Mucosa of descending colon (tissue), 3 donors: ENCODE measurements at regions not wholly inside any gene's neighbourhood (a gene's known extent, or its start where the extent isn't known, plus 50 kb on each side); places are given as distances from the start of the nearest gene placed in this dataset.
"Not testable (repeated sequence)": the region's sequence is repeated elsewhere in the genome, so short reads cannot be mapped to it uniquely, and the experiment has no call there.

Experiments used
- ATAC-seq: fragments of 200-7000 bp; cut with Tn5 transposase; one replicate; pipeline ENCODE4 v1.9.1; 2020; ENCODE audit warnings: mild to moderate bottlenecking, moderate library complexity
- DNase-seq, 3 donors: peaks; one replicate each; pipeline ENCODE4 v3.0.0-alpha.2; 2020
- H3K36me3 ChIP-seq: fragments of 200-600 bp; one replicate; pipeline ENCODE4 v1.8.0; 2021; ENCODE audit warnings: low read depth, mild to moderate bottlenecking
- H3K4me1 ChIP-seq: fragments of 200-600 bp; one replicate; pipeline ENCODE4 v1.8.0; 2021; ENCODE audit warnings: low read depth, mild to moderate bottlenecking
- H3K4me3 ChIP-seq: fragments of 200-600 bp; one replicate; pipeline ENCODE4 v1.8.0; 2021; ENCODE audit warnings: mild to moderate bottlenecking
- H3K9me3 ChIP-seq: fragments of 200-600 bp; one replicate; pipeline ENCODE4 v1.8.0; 2021; ENCODE audit warnings: mild to moderate bottlenecking
- intact Hi-C, 2 donors: fragments of 100-400 bp; cut with DNase I in 1 of 2; cut with micrococcal nuclease in 1 of 2; formaldehyde crosslinking; loops; one replicate each; pipeline versions ENCODE4 v1.11.0 to v1.11.1; 2022; cut with DNase I, micrococcal nuclease
- TF ChIP-seq, protein P1 (sequence below): fragments of 200-600 bp; IDR thresholded peaks from one replicate; pipeline ENCODE4 v1.8.0; 2022; ENCODE audit warnings: antibody characterized with exemption, mild to moderate bottlenecking
- donor health status: DM: no; HTN: no; CAD: no; lungs with moderate emphysema.
- donor health status: DM: no; HTN: no; CAD: no.
- donor health status: DM: no; HTN: yes; CAD: no.

GRCh38 chr5:116861666-116862065 lies 287.0 kb upstream of the SEMA6A start:
- ATAC-seq: no peak

DNA sequence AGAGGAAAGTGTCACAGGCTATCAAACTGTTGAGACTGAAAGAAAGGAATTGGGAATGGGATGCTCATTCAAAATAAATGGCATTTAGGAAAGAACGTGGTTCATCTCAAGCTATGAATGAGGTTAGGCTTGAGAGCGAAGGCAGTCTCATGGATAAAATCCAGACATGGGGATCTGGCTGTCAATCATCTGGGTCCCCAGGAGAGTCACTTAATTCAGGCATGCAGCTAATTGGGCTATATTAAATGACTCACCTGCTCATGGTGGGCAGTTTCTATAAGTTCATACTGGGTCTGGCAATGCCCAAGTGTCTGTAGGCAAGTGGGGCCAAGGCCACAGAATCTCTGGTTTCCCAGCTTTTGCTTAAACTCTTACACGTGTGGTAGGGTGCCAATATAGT lies 286.5 kb upstream of the SEMA6A start:
- DNase-seq (no peak), ATAC-seq (no peak)
- intact Hi-C loops: no loop called here
- Histone ChIP-seq H3K9me3 (no peaks in the 10 kb centered on the region), H3K4me1 (no peaks in the 10 kb centered on the region), H3K36me3 (no peaks in the 10 kb centered on the region), H3K4me3 (no peak overlapping the region)
- TF ChIP-seq, protein P1, sequence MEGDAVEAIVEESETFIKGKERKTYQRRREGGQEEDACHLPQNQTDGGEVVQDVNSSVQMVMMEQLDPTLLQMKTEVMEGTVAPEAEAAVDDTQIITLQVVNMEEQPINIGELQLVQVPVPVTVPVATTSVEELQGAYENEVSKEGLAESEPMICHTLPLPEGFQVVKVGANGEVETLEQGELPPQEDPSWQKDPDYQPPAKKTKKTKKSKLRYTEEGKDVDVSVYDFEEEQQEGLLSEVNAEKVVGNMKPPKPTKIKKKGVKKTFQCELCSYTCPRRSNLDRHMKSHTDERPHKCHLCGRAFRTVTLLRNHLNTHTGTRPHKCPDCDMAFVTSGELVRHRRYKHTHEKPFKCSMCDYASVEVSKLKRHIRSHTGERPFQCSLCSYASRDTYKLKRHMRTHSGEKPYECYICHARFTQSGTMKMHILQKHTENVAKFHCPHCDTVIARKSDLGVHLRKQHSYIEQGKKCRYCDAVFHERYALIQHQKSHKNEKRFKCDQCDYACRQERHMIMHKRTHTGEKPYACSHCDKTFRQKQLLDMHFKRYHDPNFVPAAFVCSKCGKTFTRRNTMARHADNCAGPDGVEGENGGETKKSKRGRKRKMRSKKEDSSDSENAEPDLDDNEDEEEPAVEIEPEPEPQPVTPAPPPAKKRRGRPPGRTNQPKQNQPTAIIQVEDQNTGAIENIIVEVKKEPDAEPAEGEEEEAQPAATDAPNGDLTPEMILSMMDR: no peak

More at GRCh38 chr5:116861666-116862065, 287.0 kb upstream of the SEMA6A start:
- H3K4me3 ChIP-seq: no peak overlapping the region
- intact Hi-C loops: no loop called here
- no peaks in the 10 kb centered on the region for H3K9me3 ChIP-seq
- DNase-seq: no peak
- TF ChIP-seq, protein P1: no peak
- no peaks in the 10 kb centered on the region for H3K4me1 ChIP-seq
- no peaks in the 10 kb centered on the region for H3K36me3 ChIP-seq

DNA sequence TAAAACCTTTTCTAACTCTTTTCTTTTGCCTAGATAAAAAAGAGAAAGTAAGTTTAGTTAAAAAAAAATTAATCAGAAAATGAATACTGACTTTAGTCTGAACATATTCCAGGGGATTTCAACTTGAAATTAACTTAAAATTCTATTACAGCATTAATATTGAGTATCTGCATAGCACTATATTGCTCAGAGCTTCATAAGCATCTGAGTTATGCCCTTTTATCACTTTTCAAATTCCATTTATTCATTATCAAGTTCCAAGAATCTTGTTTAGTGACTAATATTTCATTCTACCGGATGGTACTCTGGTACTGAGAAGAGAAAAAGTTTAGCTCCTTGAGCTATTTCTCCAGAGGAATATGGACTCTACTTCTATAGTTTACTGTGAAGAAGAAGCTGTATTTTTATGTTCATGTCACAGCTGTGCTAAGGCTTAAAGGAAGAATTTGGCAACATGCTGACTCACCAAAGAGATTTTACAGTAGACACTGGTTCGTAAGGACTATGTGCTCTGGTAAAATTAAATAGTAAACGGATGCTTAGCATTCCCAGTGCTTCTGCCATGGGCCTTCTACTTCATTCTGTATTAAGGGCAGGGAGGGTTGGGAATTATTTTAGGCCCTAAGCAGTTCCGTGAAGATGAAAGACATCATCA lies 285.2 kb upstream of the SEMA6A start:
- H3K36me3 ChIP-seq: no peaks in the 10 kb centered on the region
- no peaks in the 10 kb centered on the region for H3K4me1 ChIP-seq
- H3K4me3 ChIP-seq: no peak overlapping the region
- H3K9me3 ChIP-seq: no peaks in the 10 kb centered on the region
- intact Hi-C loops: no loop called here
- TF ChIP-seq, protein P1: no peak
- ATAC-seq (no peak), DNase-seq (no peak)

DNA sequence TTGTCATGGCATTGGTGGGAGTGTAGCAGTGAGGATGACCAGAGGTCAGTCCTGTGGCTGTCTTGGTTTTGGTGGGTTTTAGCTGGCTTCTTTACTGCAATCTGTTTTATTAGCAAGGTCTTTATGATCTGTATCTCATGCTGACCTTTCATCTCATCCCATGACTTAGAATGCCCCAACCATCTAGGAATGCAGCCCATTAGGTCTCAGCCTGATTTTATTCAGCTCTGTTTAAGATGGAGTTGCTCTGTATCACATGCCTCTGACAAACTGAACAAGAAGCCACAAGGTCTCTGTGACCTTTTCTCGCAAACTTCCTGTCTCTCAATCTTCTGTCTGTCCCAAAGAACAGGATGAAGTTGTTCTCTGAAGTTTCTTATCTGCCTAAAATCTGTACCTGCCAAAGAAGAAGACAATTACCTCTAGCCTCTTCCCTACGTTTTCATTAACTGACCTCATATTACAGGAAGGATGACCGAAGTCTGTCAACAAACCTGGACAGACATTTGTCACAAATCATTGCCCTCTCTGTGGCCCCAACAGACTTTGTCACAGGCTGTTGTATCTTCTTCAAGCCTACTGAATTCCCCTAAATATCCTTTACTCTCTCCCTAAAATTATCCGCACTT lies 284.2 kb upstream of the SEMA6A start:
- intact Hi-C loops: no loop called here
- TF ChIP-seq, protein P1: no peak
- Histone ChIP-seq H3K4me1 (no peaks in the 10 kb centered on the region), H3K4me3 (no peak overlapping the region), H3K36me3 (no peaks in the 10 kb centered on the region), H3K9me3 (no peaks in the 10 kb centered on the region)
- DNase-seq: no peak
- no peak for ATAC-seq

GRCh38 chr5:116858020-116858419 lies 283.4 kb upstream of the SEMA6A start:
- H3K36me3 ChIP-seq, H3K4me1 ChIP-seq, ATAC-seq, intact Hi-C loops, H3K4me3 ChIP-seq, H3K9me3 ChIP-seq, DNase-seq: not testable (repeated sequence)

DNA sequence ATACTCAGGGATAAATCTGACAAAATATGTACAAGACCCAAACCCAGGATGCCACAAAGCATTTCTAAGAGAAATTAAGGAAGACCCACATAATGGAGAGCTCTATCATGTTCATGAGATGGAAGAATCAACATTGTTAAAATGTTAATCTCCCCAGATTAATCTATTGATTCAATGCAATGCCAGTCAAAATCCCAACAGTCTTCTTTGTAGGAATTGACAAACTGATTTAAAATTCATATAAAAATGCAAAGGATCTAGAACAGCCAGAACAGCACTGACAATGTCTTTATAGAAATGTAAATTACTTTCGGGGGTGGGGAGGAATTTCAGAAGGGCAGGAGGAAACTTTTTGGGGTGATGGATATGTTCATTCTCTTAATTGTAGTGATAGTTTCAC lies 281.6 kb upstream of the SEMA6A start:
- TF ChIP-seq, protein P1: no peak
- Histone ChIP-seq H3K9me3 (no peaks in the 10 kb centered on the region), H3K4me1 (no peaks in the 10 kb centered on the region), H3K36me3 (no peaks in the 10 kb centered on the region), H3K4me3 (no peak overlapping the region)
- intact Hi-C loops: no loop called here
- DNase-seq: no peak
- ATAC-seq: no peak
